ENCODE measurements at regions not wholly inside any gene's neighbourhood (a gene's known extent, or its start where the extent isn't known, plus 50 kb on each side); places are given as distances from the start of the nearest gene placed in this dataset.

DNA sequence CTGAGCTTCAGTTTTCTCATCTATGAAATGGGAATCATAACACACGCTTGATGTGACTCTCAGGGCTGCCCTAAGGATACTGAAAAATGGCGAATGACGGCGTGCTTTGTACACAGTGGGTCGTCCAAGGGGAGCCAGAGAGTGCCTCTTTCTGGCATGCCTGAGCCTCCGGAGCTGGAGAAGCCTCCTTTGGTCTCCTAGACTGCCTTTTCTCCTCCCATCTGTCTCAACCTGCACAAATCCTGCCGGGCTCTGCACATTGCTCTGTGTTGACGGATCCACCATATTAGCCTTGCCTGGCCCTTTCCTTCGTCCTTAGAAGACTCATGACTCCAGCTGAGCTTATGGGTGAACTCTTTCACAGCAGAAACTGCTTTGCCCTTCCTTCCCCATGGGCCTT, 220.9 kb downstream of the TSHZ3 start:
- TF ChIP-seq, protein P1, sequence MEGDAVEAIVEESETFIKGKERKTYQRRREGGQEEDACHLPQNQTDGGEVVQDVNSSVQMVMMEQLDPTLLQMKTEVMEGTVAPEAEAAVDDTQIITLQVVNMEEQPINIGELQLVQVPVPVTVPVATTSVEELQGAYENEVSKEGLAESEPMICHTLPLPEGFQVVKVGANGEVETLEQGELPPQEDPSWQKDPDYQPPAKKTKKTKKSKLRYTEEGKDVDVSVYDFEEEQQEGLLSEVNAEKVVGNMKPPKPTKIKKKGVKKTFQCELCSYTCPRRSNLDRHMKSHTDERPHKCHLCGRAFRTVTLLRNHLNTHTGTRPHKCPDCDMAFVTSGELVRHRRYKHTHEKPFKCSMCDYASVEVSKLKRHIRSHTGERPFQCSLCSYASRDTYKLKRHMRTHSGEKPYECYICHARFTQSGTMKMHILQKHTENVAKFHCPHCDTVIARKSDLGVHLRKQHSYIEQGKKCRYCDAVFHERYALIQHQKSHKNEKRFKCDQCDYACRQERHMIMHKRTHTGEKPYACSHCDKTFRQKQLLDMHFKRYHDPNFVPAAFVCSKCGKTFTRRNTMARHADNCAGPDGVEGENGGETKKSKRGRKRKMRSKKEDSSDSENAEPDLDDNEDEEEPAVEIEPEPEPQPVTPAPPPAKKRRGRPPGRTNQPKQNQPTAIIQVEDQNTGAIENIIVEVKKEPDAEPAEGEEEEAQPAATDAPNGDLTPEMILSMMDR (IDR thresholded peaks at IDR 0.05): no peak
- no peaks in the 10 kb centered on the region for H3K4me1 Mint-ChIP-seq
- peaks cover 13% of the 10 kb centered on the region for H3K9me3 Mint-ChIP-seq
- no peak overlapping the region for H3K4me3 Mint-ChIP-seq
- no peak for DNase-seq
- no peaks in the 10 kb centered on the region for H3K36me3 Mint-ChIP-seq (ENCODE audit: low read depth)
- H3K27ac Mint-ChIP-seq: no peak overlapping the region
- peaks cover 14% of the 10 kb centered on the region for H3K27me3 Mint-ChIP-seq (ENCODE audit: low read depth, poor library complexity)

DNA sequence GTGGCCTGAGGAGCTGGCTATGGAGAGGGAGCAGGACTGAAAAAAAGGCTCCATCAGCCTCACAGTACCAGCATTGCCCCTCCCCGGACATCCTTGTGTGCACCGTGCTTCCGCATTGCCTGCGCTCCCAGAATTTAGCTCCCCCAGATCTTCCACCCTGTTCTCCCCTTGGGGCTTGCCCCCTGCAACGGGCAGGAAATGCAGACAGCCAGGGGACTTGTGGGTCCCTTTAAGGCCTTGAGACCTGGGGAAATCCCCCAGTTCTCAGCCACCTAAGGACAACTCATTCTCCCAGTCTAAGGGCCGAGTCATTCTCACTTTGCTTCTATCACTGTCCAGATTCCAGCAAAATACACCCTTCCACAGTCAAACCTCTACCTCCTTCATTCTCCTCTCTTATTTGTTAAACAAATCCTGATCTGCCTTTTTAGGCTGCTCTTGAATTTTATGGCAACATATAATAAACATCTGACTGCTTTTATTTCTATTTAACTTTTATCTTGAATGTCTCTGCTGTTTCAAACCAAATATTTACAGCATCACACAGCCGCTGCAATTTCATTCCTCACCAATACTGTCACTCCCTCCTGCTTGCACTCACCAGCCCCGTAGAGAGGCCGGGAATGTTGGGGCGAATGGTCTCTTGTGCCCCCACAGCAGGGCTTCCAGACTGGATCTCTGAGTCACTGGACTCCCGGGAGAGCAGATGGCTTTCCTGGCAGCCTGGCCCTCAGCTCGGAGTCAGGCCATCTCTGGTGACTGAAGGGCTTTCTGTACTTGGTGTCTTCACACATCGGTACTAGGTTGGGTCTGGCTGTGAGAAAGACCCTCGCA, 221.9 kb downstream of the TSHZ3 start:
- no peak for DNase-seq
- Mint-ChIP-seq H3K9me3 (peaks cover 13% of the 10 kb centered on the region), H3K27me3 (ENCODE audit: low read depth, poor library complexity) (peaks cover 6% of the 10 kb centered on the region), H3K4me1 (no peaks in the 10 kb centered on the region), H3K27ac (no peak overlapping the region), H3K36me3 (ENCODE audit: low read depth) (no peaks in the 10 kb centered on the region), H3K4me3 (no peak overlapping the region)
- TF ChIP-seq, protein P1 (IDR thresholded peaks at IDR 0.05): no peak

DNA sequence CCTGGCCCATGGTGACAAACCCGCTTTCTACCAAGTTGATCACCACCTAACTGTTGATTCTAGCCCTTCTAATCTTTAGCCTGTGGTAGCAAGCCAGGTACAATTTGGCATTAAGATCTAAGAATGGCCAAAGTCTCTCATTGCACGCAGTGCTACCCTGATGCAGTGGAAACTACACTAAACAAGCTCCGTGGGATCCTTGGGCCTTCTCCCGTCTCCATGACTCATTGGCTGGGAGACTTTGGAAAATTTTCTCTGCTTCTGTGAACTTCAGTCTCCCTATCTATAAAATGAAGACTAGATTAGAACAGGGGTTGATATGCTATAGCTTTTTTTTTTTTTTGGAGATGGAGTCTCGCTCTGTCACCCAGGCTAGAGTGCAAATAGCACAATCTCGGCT, 223.0 kb downstream of the TSHZ3 start:
- no peak overlapping the region for H3K27ac Mint-ChIP-seq
- H3K9me3 Mint-ChIP-seq: peaks cover 13% of the 10 kb centered on the region
- no peaks in the 10 kb centered on the region for H3K4me1 Mint-ChIP-seq
- TF ChIP-seq, protein P1 (IDR thresholded peaks at IDR 0.05): no peak
- no peaks in the 10 kb centered on the region for H3K36me3 Mint-ChIP-seq (ENCODE audit: low read depth)
- DNase-seq: no peak
- H3K27me3 Mint-ChIP-seq (ENCODE audit: low read depth, poor library complexity): peaks cover 6% of the 10 kb centered on the region
- no peak overlapping the region for H3K4me3 Mint-ChIP-seq

DNA sequence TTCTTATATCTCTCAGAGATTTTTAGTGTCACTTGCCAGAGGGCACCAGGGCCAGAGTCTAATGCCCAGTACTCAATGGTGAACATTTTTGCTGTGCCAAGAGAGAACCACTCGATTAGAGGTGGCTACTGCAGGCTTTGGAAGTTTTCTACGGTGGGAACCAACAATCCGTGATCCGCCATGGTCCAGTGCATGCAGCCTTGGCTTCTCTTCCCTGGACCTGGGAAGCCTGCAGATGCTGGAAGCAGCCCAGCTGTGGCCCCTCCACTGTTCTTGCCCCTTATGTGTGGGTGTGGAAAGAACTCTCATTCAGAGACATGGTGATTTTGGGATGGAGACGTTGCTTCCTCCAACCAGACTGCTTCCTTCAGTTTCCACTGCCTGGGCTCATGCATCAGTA, 224.2 kb downstream of the TSHZ3 start:
- Mint-ChIP-seq H3K4me3 (no peak overlapping the region), H3K36me3 (ENCODE audit: low read depth) (no peaks in the 10 kb centered on the region), H3K9me3 (peaks cover 10% of the 10 kb centered on the region), H3K27ac (no peak overlapping the region), H3K4me1 (no peaks in the 10 kb centered on the region), H3K27me3 (ENCODE audit: low read depth, poor library complexity) (peaks cover 3% of the 10 kb centered on the region)
- TF ChIP-seq, protein P1 (IDR thresholded peaks at IDR 0.05): no peak
- DNase-seq: no peak

DNA sequence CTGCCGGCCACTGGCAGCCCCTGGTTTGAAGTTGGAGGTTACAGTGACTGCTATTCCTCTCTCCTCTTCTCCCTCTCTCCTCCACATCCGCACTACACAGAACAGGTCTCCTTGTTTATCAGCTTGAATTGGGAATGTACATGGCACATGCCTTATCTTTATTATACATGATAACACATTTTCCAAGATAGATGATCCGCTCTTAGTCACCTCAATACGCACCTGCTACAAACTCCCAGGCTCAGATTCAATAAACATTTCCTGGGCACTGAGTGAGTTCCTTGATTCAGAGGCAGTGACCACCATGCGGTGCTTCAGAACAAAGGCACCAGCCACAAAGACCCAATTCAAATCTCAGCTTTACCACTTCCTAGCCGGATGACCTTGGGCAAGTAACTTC, 227.7 kb downstream of the TSHZ3 start:
- peaks cover 12% of the 10 kb centered on the region for H3K4me1 Mint-ChIP-seq
- no peak overlapping the region for H3K4me3 Mint-ChIP-seq
- no peak overlapping the region for H3K27ac Mint-ChIP-seq
- peaks cover 4% of the 10 kb centered on the region for H3K27me3 Mint-ChIP-seq (ENCODE audit: low read depth, poor library complexity)
- DNase-seq: no peak
- H3K36me3 Mint-ChIP-seq (ENCODE audit: low read depth): no peaks in the 10 kb centered on the region
- TF ChIP-seq, protein P1 (IDR thresholded peaks at IDR 0.05): no peak
- peaks cover 3% of the 10 kb centered on the region for H3K9me3 Mint-ChIP-seq

DNA sequence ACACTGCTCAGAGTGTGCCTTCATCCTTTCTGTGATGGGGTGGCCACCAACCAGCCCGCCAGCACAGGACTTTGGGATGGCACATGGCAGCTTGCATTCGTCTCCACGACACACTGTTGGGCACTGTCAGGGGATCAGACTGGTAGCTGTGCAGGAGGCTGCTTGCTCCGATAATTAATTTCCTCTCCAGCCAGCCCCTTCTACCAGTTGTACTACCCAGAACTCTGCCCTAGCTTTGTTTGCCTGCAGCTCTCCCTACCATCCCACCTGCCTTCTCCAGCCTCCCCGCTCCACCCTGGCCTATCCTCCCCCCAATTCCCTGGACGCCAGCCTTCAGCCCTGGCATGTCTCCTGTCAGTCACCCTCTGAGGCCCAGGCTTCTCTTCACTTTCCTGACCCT, 228.3 kb downstream of the TSHZ3 start:
- Mint-ChIP-seq H3K9me3 (peaks cover 3% of the 10 kb centered on the region), H3K36me3 (ENCODE audit: low read depth) (no peaks in the 10 kb centered on the region), H3K4me3 (no peak overlapping the region), H3K27me3 (ENCODE audit: low read depth, poor library complexity) (peaks cover 4% of the 10 kb centered on the region), H3K4me1 (peaks cover 12% of the 10 kb centered on the region), H3K27ac (no peak overlapping the region)
- no peak for DNase-seq
- TF ChIP-seq, protein P1 (IDR thresholded peaks at IDR 0.05): no peak

Data from nephron progenitor cell (in vitro differentiated cells).